GM21367 (cell line): ENCODE measurements at regions not wholly inside any gene's neighbourhood (a gene's known extent, or its start where the extent isn't known, plus 50 kb on each side); places are given as distances from the start of the nearest gene placed in this dataset.

Experiments used
- ATAC-seq: cut with Tn5 transposase; IDR thresholded peaks from one replicate; pipeline ENCODE4 v1.9.1; 2021; ENCODE audit not compliant: unreplicated experiment

DNA sequence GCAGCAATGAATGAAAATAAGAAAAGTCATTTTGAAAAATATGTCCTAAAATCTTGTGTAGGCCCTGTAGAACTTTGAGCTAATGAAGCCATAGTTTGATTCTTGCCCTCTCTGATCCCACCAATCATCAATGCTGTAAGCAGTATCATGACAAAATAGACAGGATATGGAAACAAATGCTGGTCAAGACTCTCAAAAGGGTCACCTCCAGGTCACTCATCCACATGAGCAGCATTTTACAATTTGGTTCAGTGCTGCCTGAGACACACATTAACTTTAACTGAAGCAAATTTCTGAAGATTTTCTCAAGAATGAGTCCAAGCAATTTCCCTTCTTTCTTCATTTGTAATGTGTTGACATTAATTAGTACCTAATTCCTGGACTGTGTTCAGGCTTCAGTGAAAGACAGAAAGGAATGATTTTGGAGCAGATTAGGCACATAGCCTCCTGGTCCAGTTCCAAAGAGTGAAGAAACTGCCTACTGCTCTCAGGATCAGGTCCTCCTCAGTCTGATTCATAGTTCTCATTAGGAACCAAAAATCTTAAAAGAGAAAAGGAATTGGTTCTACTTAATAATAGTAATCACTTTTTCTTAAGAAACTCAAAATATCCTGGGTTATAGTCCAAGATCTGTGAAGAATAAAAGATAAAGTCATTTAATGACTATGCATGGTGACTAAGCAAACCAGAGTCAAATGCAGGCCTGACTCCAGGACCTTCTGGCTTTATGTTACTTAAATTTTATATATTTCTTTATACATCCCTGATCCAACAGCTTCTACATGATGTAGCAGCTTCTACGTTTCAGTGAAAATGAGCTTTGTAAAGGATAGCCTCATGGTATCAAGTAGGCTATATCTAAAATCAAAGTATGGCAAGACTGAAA, 192.1 kb upstream of the RGMB start:
- no peak for ATAC-seq

DNA sequence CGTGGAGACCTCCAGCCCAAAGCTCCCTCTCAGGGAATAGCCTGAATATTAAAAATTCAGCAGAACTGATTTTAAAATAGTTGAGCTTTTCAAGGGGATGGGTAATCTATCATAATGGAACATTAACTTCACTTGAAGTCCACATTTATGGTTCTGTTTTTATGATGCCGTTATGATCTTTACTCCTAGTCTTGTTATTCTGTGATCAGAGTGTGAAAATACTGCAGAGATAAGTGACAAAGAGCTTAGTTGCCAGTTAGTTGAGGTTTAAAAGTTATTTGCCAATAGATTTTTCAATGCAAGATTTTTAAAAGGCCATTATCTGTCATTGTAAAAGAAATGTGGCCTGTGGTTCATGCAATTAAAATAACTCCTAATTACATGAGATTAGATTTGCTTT, 189.9 kb upstream of the RGMB start:
- ATAC-seq: no peak

DNA sequence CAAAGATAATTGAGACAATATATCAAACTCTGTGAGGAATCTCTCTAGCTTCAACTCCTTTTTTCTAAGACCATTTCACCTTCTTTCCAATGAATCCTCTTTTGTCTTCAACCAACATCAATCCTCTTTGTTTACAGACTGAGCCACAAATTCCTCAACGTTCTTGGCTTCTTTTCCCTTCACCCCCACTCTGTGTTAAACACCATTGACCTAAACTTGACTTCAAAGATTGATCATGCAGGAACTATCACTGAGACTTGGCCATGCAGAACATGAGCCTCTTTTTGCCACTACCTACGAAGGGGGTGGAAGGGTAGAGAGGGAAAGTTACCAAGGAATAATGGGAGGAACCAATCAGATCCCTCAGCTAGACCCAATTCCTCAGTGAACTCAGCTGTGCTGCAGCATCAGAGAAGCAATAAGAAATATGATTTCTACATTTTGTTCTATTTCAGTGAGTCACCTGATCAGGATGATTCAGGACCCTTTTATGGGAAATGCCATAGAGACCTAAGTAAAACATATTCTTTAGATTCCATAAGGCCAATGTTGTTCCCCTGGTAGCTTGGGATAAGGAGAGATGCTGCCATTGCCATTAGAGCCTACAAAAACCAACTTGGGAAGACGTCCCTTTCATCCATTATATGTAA, 187.7 kb upstream of the RGMB start:
- ATAC-seq: no peak

DNA sequence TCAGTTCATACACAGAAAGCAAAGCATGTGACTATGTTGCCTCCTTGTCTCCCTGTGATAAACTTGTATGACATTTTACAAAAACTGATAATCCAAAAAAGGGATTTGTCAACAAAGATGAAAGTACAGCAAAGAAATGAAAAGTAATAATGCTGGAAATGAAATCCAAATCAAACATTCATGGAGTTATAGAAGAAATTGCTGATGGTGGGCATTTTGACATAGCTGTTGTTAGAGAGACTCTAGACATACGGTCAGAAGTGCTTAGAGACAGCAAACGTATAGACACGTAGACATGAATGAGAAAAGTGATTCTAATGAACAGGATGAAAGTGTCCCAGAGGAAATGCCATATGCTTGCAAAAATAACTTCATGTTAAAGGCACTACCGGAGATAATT, 186.9 kb upstream of the RGMB start:
- no peak for ATAC-seq

DNA sequence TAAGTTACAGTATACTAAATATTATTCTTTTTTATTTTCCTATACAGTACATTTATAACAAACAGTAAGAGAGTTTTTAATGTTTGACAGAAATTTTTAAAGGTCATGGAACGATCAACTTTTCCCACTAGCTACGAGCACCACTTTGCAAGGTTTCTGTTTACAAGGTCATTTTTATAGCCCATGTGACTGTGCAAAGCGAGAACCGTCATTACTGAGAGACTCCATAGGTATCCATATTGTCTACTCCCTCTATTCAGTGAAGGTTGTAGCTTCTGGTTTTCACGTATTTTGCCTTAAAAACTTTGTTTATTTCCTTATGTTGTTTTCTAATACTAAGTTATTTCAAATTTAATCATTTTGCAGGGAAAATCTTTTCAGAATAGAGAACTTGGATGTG, 186.3 kb upstream of the RGMB start:
- ATAC-seq: no peak

DNA sequence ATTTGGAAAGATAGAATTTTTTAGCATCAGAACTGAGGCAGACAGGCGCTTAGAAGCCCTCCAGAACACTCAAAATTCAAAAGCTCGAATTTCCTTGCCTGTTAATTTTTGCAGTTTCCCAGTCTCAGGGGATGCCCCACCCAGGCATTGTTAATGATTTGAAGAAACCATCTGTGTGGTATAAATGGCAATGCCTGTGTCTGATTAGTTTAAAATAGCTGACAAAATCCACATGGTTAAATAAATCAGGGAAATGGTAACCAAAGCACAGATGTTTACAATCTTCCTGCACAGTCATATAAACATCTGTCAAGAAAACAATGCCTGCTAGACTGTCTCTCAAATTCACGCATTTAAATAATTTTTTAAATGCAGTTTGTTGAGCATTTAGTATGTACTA, 185.2 kb upstream of the RGMB start:
- ATAC-seq: no peak

DNA sequence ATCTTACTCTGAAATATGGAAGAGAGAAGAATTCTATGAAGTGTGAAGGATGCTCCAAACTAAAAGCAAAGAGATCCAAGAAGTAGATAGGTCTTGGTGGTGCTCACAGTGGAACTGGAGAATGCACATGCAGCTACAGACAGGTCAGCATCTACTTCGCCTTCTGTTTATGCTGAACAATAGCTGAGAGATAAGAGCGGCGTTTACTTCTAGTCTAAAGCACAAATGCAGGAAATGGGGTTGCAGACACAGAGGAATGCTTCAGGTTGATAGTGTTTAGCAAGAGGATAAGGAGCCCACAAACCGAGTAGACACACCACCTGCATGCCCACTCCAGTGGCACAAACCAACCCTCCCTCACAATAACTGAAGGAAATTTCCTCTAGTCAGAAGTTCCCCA, 180.0 kb upstream of the RGMB start:
- ATAC-seq: no peak

DNA sequence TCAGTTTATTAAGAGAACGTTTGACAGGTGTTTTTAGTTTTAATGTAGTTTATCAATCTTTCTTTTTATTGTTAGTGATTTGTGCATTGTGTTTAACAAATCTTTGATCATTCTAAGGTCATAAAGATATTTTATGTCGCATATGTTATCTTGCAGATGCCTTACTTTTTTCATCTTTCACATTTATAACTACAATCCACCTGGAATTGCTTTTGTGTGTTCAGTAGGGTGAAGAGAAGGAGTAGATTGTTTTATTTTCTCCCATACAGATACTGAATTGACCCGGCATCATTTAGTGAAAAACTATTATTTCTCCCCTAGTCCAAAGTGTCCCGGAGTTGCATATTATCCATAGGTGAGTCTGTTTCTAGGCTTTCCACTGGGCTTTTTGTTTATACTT, 179.4 kb upstream of the RGMB start:
- ATAC-seq: no peak

DNA sequence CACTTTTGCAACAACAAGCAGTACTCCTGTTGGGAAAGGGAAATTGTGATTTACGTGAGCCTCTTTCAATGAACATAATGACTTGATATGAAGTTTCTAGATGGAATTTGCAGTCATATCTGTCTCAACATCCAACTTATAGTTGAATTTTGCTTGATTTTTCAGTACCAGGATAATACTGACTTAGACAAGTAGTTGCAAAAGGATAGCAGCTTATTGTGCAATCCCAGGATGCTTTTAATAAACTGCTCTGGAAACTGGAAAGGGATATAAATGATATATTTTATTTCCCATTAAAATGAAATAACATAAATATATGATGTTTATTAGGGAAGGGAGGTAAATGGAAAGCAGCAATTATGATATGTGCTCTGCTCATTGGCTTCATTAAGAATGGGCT, 174.4 kb upstream of the RGMB start:
- no peak for ATAC-seq

DNA sequence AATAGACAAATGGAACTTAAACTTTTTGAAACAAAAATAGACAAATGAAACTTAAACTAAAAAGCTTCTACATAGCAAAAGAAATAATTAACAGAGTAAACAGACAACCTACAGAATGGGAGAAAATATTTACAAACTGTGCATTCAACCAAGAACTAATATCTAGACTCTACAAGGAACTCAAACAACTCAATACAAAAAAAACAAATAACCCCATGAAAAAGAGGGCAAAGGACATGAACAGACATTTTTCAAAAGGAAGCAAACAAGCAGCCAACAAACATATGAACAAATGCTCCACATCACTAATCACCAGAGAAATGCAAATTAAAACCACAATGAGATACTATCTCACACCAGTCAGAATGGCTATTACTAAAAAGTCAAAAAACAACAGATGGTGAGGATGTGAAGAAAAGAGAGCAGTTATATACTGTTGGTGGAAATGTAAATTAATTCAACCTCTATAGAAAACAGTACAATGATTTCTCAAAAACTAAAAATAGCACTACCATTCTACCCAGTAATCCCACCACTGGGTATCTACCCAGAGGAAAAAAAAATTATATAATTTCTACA, 170.8 kb upstream of the RGMB start:
- ATAC-seq: no peak

DNA sequence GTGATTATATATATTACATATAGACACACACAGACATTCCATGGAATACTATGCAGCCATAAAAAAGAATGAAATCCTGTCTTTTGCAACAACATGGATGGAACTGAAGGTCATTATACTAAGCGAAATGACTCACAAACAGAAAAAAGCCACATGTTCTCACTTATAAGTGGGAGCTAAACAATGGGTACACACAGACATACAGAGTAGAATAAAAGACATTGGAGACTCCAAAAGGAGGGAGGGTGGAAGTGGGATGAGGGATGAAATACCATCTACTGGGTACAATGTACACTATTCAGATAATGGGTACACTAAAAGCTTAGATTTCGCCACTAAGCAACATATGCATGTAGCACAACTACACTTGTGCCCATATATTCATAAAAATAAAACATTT, 170.0 kb upstream of the RGMB start:
- no peak for ATAC-seq

DNA sequence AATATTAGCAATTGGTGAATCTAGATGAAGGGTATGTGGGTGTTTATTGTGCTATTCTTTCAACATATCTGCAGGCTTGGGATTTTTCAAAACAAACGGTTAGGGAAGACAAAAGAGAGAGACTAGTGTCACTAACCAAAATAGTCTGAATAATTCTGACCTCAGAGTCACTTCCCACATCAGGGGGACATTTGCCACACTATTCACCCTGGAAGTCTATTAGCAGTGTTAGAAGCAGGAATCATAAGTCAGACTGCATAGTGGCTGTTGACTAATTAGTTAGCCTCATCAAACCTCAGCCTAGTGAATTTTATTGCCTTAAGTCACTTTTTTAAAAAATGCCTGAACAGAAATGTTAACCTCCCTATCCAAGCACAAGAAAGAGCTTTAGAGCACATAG, 169.2 kb upstream of the RGMB start:
- ATAC-seq: no peak

DNA sequence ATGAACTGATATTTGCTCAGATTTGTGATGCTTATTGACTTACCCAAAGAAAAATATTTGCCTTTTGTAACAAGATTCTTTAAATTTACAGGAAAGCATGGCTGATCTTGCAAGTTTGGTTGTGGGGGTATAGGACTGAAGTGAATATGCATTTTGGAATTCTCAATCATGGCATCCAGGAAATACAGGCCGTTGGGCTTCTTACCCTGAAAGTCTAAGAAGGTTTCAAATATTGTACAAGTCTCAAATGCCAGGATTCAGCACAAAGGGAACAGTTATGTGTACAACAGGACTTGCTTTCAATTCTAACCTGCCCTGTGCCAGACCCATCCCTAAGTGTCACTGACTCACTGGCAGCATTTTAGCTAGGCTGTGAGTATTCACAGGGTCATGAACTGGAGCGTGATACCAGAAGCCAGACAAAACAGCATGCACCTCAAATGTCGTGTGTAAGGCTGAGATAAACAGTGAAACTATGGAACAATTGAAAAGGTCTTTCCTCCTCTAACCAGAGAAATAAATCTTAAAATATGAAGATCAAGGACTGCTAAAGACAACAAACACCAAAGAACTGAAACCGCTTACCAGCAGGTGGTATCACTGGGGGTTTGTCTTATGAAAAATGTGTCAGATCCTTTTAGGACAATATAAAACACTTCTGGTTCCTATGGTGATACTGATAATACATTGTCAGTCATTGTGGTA, 168.6 kb upstream of the RGMB start:
- ATAC-seq: no peak

DNA sequence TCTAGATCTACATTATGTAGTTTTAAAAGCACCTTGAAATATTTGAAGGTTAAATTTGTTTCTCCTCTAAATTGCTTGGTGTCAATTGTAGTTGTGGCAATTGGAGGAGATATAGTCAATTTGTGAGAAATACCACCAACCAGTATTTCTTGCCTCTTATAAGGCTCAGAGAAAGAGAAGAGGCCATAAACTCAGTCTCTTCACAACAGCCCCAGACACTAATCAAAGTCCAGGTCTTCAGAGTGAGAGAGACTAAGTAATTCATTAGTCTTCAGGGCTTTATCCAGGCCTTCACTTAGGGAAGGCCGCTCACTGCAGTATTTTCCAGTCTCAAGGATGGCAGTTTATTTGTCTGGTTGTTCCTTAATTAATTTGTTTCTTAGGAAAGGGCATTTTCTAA, 168.0 kb upstream of the RGMB start:
- ATAC-seq: no peak

DNA sequence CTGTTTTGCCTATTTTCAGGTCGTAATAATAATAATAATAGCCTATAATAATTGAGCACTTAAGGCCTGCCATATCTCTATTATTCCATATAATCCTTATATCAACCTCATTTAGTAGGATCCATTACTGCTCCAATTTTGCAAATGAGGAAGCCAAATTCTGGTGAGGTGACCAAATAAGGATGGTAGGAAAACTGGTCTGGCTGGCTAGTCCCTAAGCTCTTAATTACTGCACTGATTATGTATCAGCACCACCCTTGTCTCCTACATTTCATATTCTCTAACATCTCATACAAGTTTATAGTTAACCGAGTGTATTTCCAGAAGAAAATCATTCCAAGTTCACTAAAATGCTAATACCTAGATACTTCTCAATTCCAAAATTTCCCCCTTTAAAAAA, 166.5 kb upstream of the RGMB start:
- ATAC-seq: no peak

DNA sequence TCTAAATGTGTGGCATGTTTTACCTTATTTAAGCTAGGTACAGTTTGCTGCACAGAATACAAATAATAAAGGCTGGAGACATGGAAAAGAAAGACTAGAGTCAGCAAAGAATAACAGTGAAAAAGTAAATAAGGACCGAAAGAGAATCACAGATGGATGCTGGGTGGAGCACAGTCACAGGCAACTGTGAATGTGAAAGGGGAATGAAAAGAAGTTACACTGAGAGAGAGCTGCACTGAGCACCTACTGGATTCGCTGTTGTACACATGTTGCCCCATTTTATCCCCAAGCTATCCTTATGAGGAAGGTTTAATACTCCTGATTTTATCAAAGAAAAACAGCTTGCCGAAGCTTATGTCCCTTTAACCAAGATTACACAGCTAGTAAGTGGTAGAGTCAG, 165.4 kb upstream of the RGMB start:
- no peak for ATAC-seq

DNA sequence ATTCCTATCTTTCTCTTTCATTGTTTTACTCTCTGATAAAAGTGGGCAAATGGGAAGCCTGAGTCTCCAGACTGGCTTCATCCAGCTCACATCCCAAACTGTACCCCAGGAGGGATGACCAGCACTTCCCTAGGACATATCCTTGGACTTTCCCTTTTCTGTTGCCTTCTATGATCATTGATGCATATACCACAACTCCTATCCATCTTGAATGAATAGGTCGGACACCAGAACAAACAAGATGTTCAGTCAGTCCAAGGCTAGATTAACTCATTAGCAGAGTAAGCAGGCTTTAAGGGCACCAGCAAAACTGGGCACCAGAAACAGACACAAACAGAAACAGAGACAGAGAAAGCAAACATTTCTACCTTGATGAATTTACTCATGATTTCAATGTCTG, 159.1 kb upstream of the RGMB start:
- ATAC-seq: no peak

DNA sequence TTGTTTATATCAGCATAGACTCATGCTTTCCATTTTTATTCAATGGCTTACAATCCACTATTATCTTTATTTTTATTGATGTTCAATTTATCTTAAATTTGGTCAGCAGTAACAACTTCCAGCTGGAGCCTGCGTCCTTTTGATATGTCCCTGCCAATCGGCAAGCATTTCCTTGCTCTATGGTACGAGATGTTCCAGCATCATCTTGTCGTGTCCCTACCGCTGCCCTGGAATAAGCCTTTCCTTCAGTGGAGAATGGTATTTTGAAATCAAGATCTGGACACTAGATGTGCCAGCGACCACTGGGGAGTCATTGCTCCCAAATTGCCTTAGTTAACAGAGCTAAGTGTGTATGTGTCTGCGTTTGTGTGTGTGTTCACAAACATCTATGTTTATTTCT, 151.6 kb upstream of the RGMB start:
- no peak for ATAC-seq

DNA sequence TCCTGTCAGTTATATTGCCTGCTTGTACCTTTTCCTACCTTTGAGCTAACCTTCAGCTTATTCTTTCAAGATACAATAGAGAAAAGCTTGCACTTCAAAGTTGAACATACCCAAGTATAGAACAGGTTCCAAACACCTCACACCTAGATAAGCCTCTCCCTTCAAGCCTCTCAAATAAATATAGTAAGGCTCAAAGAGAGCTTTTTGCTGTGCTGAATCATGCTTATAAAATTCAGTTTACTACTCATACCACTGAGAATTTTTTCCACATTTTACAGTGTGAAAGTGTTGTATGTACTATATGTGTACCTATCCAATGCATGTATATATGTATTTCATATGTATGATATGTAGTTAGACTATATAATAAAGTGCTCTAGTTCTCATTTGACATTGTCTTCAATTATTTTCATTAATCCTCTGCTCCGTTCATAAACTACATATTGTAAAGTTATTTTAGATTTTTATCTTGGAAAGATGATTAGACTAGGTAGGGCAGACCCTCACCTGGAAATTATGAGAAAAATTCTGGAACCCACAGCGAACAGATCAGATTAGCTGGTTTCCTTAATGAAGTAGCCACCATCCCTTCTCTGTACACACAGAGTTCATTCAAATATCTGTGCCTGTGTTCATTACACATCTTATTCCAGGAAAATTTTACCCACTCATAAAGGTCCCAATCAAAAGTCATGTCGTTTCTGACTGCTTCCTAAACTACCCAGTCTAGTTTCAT, 149.2 kb upstream of the RGMB start:
- ATAC-seq: no peak

DNA sequence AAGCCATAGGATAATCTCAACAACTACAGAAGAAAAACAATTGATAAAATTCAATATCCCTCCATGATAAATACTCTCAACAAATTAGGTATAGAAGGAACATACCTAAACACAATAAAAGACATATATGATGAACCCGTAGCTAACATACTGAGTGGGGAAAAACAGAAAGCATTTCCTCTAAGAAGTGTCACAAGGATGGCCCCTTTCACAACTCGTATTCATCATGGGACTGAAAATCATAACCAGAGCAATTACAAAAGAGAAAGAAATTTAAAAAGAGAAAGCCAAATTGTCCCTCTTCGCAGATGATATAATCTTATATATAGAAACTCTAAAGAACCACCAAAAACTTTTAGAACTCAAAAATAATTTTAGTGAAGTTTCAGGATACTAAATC, 146.3 kb upstream of the RGMB start:
- no peak for ATAC-seq

DNA sequence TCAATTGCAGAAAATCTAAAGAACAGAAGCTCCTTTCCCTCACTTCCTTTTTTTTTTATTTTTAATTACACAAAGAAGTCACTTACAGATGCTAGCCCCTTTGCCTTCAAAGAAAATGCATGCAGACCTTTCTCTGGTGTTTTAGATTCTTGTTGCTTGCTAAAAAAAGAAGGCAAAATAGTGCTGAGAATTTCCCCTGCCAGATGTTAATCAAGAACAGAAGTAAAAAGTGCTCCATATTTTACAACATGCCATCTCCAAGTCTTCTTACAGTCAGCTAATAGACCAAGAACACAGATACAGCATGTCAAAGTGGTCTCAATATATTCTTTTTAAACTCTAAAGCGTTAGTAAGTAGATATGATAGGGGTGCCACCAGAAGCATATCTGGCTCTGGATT, 142.8 kb upstream of the RGMB start:
- no peak for ATAC-seq
